ENCODE measurements at regions not wholly inside any gene's neighbourhood (a gene's known extent, or its start where the extent isn't known, plus 50 kb on each side); places are given as distances from the start of the nearest gene placed in this dataset.

DNA sequence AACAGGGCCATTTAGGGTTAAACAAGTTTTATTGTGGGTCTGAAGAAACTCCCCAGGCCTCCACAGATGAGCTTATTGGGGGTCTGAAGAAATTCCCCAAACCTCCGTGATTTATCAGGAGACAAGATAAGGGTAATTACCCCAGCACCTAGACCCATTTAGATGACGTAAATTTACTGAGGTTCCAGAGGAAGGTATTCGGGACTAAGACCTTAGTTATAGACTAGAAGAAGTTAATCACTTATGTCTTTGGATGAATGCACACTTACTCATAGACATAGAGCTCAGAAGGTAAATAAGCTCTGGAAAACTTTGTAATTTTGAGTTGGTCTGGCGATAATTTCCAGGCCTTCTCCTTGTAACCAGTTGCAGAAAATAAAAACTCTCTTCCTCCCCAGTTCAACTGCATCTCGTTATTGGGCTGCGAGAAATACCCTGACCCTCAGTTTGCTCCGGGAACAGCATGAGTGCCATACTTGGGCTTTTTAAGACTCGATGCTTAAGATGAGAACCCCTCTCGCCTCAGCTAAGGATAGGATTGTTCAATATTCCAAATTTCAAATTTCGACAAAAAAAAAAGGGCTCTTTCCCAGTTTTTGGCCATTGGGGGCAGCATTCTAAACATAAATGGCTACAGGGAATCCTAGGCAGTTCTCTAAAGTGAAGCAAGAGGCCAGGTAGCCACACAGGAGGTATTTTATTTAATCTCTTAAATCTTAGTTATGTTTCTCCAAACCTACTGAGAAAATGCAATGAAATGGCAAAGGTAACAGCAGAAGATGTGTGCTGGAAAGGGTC is 74.7 kb upstream of the PFKP start:
- TF ChIP-seq POLR2AphosphoS5 (IDR thresholded peaks at IDR 0.05) (no peak), POLR2A (IDR thresholded peaks at IDR 0.05) (no peak), EP300 (IDR thresholded peaks at IDR 0.05) (no peak)
- TF ChIP-seq, protein P1, sequence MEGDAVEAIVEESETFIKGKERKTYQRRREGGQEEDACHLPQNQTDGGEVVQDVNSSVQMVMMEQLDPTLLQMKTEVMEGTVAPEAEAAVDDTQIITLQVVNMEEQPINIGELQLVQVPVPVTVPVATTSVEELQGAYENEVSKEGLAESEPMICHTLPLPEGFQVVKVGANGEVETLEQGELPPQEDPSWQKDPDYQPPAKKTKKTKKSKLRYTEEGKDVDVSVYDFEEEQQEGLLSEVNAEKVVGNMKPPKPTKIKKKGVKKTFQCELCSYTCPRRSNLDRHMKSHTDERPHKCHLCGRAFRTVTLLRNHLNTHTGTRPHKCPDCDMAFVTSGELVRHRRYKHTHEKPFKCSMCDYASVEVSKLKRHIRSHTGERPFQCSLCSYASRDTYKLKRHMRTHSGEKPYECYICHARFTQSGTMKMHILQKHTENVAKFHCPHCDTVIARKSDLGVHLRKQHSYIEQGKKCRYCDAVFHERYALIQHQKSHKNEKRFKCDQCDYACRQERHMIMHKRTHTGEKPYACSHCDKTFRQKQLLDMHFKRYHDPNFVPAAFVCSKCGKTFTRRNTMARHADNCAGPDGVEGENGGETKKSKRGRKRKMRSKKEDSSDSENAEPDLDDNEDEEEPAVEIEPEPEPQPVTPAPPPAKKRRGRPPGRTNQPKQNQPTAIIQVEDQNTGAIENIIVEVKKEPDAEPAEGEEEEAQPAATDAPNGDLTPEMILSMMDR (IDR thresholded peaks at IDR 0.05): no peak
- intact Hi-C loops (cut with DNase I): no loop called here
- Histone ChIP-seq H3K4me1 (no peaks in the 10 kb centered on the region), H3K27ac (no peak overlapping the region), H3K9me3 (peaks cover 0 to 10% (median 3%) of the 10 kb centered on the region in 4 donors), H3K27me3 (peaks cover 0 to 13% (median 0%) of the 10 kb centered on the region in 3 donors), H3K36me3 (no peaks in the 10 kb centered on the region), H3K4me3 (no peak overlapping the region)
- WGBS, 2 donors: 83 to 85% methylated on average over 10 of the region's 10 CpGs
- no peak for DNase-seq

DNA sequence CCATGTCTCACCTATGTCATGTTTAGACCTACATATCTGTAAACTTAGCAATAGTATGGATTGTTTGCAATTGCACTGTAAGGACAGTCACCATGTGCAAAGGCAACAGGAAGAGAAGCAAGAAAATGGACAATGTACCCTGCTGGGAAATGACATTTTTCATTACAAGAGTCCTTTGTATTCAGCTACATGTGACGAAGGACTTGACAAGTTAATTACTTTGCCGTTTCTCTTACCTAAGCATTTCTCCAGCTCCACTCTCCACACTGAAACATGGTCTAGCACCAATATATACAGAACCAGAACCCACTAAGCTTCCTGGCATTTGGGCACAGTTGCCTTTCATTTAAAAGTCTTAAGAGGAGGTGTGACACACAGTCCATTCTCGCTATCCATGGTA is 76.6 kb upstream of the PFKP start:
- TF ChIP-seq, protein P1 (IDR thresholded peaks at IDR 0.05): no peak
- Histone ChIP-seq H3K9me3 (peaks cover 0 to 10% (median 3%) of the 10 kb centered on the region in 4 donors), H3K4me1 (no peaks in the 10 kb centered on the region), H3K27ac (no peak overlapping the region), H3K27me3 (peaks cover 0 to 21% (median 0%) of the 10 kb centered on the region in 3 donors), H3K36me3 (no peaks in the 10 kb centered on the region), H3K4me3 (no peak overlapping the region)
- intact Hi-C loops (cut with DNase I): no loop called here
- 38 to 62% methylated on average over 3 of the region's 3 CpGs for WGBS, 2 donors
- DNase-seq: no peak

DNA sequence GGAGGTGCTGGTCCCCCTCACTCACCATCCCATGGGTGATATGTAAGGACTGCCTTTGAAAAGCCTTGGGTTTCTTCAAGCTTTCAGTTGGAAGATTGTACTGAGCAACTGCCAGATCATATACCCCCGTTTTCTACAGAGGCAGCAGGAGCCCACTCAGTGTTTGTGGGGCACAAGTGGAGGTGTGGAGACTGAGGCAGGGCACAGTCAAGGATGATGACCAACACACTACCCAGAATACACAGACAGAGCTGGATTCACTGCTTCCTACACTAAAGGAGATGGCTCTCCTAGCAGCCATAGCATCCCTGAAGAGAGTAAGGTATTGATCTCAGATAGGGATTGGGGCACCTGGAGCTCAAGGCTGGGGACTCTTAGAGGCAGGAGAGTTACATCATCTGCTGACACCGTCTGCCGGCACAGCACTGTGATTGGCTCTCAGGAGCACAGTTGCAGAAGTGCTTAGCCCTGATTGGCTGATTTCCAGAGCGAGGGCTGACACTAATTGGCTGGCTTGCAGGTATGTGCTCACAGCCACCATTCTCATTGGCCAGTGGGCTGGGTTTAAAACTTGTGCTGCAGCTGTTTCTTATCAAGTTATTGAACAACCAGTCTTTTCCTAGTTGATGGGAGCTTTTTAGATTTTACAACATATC is 77.9 kb upstream of the PFKP start:
- no peaks in the 10 kb centered on the region for H3K4me1 ChIP-seq
- intact Hi-C loops (cut with DNase I): no loop called here

DNA sequence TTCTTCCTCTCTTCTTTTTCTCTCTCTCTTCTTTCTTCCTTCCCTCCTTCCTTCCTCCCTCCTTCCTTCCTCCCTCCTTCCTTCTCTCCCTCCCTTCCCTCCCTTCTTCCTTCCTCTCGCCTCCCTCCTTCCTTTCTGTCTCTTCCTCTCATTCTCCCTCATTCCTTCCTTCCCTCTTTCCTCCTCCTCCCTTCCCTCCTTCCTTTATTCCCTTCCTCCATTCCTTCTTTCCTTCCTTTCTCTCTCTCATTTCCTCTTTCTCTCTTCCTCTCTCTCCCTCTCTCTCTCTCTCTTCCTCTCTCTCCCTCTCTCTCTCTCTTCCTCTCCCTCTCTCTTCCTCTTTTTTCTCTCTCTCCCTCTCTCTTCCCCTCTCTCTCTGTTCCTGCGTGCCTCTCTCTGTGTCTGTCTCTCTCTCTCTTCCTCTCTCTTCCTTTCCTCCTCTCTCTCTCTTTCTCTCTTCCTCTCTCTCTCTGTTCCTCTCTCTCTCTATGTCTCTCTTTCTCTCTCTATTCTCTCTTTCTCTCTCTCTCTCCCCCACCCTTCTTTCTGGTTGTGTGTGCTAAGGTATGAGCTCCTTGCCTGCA is 80.1 kb upstream of the PFKP start:
- Histone ChIP-seq H3K27ac (no peak overlapping the region), H3K4me1 (no peaks in the 10 kb centered on the region), H3K4me3 (no peak overlapping the region), H3K9me3 (peaks cover 0 to 10% (median 3%) of the 10 kb centered on the region in 4 donors), H3K36me3 (no peaks in the 10 kb centered on the region), H3K27me3 (peaks cover 0 to 36% (median 0%) of the 10 kb centered on the region in 3 donors)
- TF ChIP-seq EP300 (IDR thresholded peaks at IDR 0.05) (no peak), POLR2AphosphoS5 (IDR thresholded peaks at IDR 0.05) (no peak), POLR2A (IDR thresholded peaks at IDR 0.05) (no peak)
- TF ChIP-seq, protein P1 (IDR thresholded peaks at IDR 0.05): no peak
- no peak for DNase-seq
- intact Hi-C loops (cut with DNase I): no loop called here
- WGBS, 2 donors: 34 to 36% methylated on average over 2 of the region's 2 CpGs

More for the DNA sequence above, 77.9 kb upstream of the PFKP start:
- no peak overlapping the region for H3K4me3 ChIP-seq
- TF ChIP-seq, protein P1 (IDR thresholded peaks at IDR 0.05): no peak
- TF ChIP-seq POLR2AphosphoS5 (IDR thresholded peaks at IDR 0.05): no peak
- no peak for TF ChIP-seq EP300 (IDR thresholded peaks at IDR 0.05)
- no peak for TF ChIP-seq POLR2A (IDR thresholded peaks at IDR 0.05)
- no peak overlapping the region for H3K27ac ChIP-seq
- DNase-seq: no peak
- no peaks in the 10 kb centered on the region for H3K36me3 ChIP-seq
- WGBS, 2 donors: 91 to 92% methylated on average over 4 of the region's 4 CpGs
- peaks cover 0 to 34% (median 0%) of the 10 kb centered on the region in 3 donors for H3K27me3 ChIP-seq
- peaks cover 0 to 10% (median 3%) of the 10 kb centered on the region in 4 donors for H3K9me3 ChIP-seq

Data from sigmoid colon (tissue), 6 donors.